ENCODE measurements at regions not wholly inside any gene's neighbourhood (a gene's known extent, or its start where the extent isn't known, plus 50 kb on each side); places are given as distances from the start of the nearest gene placed in this dataset.

- Histone ChIP-seq H3K4me1 (ENCODE audit: insufficient read depth, low read length, severe bottlenecking) (peaks cover 8% of the 10 kb centered on the region), H3K36me3 (ENCODE audit: insufficient read depth, low read length) (no peaks in the 10 kb centered on the region), H4K20me1 (ENCODE audit: insufficient read depth, low read length) (no peaks in the 10 kb centered on the region), H3K27me3 (ENCODE audit: insufficient read depth, low read length) (no peaks in the 10 kb centered on the region), H3K27ac (ENCODE audit: low read depth, low read length, poor library complexity, severe bottlenecking) (no peak overlapping the region), H2AFZ (ENCODE audit: low read length) (no peak overlapping the region), H3K4me3 (ENCODE audit: low read depth, low read length, poor library complexity, severe bottlenecking) (no peak overlapping the region), H3K9ac (ENCODE audit: low read length) (no peak overlapping the region), H3K9me3 (ENCODE audit: low read length) (no peaks in the 10 kb centered on the region), H3K79me2 (ENCODE audit: insufficient read depth, low read length) (no peaks in the 10 kb centered on the region), H3F3A (ENCODE audit: insufficient read depth, low read length) (no peaks in the 10 kb centered on the region), H3K9me2 (ENCODE audit: low read depth, low read length) (no peaks in the 10 kb centered on the region), H3K4me2 (ENCODE audit: low read length) (no peak overlapping the region)
- no peak for TF ChIP-seq EZH2 (IDR thresholded peaks at IDR 0.05; ENCODE audit: borderline replicate concordance, low read length)
- no peak for TF ChIP-seq CTCF (IDR thresholded peaks at IDR 0.05; ENCODE audit: low read length)
Observed at GRCh38 chr7:50181081-50181480, 88.0 kb upstream of the ZPBP start.

DNA sequence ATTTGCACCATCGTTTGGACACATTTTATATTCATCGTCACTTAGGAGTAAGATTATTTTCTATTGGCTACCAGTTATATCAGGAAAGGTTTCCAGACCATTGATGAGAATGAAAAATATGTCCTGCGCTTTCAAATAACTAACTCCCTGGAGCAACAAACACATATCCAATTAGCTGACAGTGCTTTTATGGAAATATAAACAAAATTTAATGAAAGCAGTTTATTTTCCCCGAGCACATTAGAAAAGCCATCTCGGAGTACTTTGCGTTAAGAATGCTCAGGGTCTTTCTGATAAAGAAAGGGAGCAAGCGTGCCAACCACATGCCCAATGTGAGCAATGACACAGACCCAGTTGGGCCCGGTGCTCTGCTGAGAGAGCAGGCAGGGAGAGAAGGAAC is 85.1 kb upstream of the ZPBP start:
- Histone ChIP-seq H3K9me2 (ENCODE audit: low read depth, low read length) (no peaks in the 10 kb centered on the region), H3K79me2 (ENCODE audit: insufficient read depth, low read length) (no peaks in the 10 kb centered on the region), H3K9ac (ENCODE audit: low read length) (no peak overlapping the region), H2AFZ (ENCODE audit: low read length) (no peak overlapping the region), H3K27me3 (ENCODE audit: insufficient read depth, low read length) (no peaks in the 10 kb centered on the region), H3F3A (ENCODE audit: insufficient read depth, low read length) (no peaks in the 10 kb centered on the region), H3K4me1 (ENCODE audit: insufficient read depth, low read length, severe bottlenecking) (peaks cover 7% of the 10 kb centered on the region), H3K4me3 (ENCODE audit: low read depth, low read length, poor library complexity, severe bottlenecking) (no peak overlapping the region), H4K20me1 (ENCODE audit: insufficient read depth, low read length) (no peaks in the 10 kb centered on the region), H3K4me2 (ENCODE audit: low read length) (no peak overlapping the region), H3K27ac (ENCODE audit: low read depth, low read length, poor library complexity, severe bottlenecking) (no peak overlapping the region), H3K36me3 (ENCODE audit: insufficient read depth, low read length) (no peaks in the 10 kb centered on the region), H3K9me3 (ENCODE audit: low read length) (no peaks in the 10 kb centered on the region)
- TF ChIP-seq EZH2 (IDR thresholded peaks at IDR 0.05; ENCODE audit: borderline replicate concordance, low read length) (no peak), CTCF (IDR thresholded peaks at IDR 0.05; ENCODE audit: low read length) (no peak)

DNA sequence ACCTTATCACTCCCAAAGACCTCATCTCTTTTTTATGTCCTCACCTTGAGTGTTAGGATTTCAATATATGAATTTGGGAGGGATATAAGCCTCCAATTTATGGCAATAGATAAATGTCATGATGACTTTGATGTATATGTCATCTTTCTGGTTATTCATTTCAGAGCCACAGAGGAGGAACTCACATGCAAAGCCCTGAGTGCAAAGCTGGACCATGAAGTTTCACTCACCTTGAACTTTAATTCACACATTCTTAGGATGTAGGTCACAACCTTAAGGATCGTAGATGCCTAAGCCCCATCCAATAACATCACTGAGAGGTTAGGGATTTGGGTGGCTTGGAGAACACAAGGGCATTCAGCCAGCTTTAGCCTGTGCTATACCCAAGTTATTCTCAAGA is 81.9 kb upstream of the ZPBP start:
- H3K9me2 ChIP-seq (ENCODE audit: low read depth, low read length) = no peaks in the 10 kb centered on the region
- H3K4me3 ChIP-seq (ENCODE audit: low read depth, low read length, poor library complexity, severe bottlenecking) = no peak overlapping the region
- no peaks in the 10 kb centered on the region for H3K9me3 ChIP-seq (ENCODE audit: low read length)
- H3K27ac ChIP-seq (ENCODE audit: low read depth, low read length, poor library complexity, severe bottlenecking) = no peak overlapping the region
- H3K9ac ChIP-seq (ENCODE audit: low read length) = no peak overlapping the region
- H2AFZ ChIP-seq (ENCODE audit: low read length) = no peak overlapping the region
- H3K79me2 ChIP-seq (ENCODE audit: insufficient read depth, low read length) = no peaks in the 10 kb centered on the region
- H3K4me2 ChIP-seq (ENCODE audit: low read length) = no peak overlapping the region
- no peaks in the 10 kb centered on the region for H3K27me3 ChIP-seq (ENCODE audit: insufficient read depth, low read length)
- no peak for TF ChIP-seq CTCF (IDR thresholded peaks at IDR 0.05; ENCODE audit: low read length)
- no peak for TF ChIP-seq EZH2 (IDR thresholded peaks at IDR 0.05; ENCODE audit: borderline replicate concordance, low read length)
- H4K20me1 ChIP-seq (ENCODE audit: insufficient read depth, low read length) = no peaks in the 10 kb centered on the region
- no peaks in the 10 kb centered on the region for H3K36me3 ChIP-seq (ENCODE audit: insufficient read depth, low read length)
- peaks cover 7% of the 10 kb centered on the region for H3K4me1 ChIP-seq (ENCODE audit: insufficient read depth, low read length, severe bottlenecking)
- H3F3A ChIP-seq (ENCODE audit: insufficient read depth, low read length) = no peaks in the 10 kb centered on the region
